ENCODE measurements at regions not wholly inside any gene's neighbourhood (a gene's known extent, or its start where the extent isn't known, plus 50 kb on each side); places are given as distances from the start of the nearest gene placed in this dataset.

DNA sequence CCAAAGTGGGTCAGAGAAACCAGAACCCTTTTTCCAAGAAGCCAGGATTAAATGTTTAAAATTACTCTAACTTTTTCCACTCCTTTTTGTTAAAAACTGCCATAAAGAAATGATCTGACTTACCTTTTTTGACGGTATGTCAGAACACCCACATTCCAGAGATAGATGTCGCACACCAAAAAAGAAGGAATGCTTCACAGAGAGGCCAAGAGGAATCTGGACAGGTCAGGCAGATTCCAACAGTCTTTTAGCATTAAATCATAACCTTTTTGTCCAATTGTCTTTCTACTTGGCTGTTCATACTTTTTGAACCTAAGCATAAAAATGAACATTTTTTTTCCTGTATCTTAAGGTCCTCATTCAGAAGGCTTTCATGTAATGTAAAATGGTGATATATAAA is 846.9 kb downstream of the NSUN3 start:
- no peak overlapping the region for H3K27ac Mint-ChIP-seq
- ChIA-PET POLR2A (no interaction called here), CTCF (no interaction called here)
- H3K4me1 Mint-ChIP-seq, result no peaks in the 10 kb centered on the region
- no peak for DNase-seq (ENCODE audit: low spot score)
- no peak overlapping the region for H3K4me3 Mint-ChIP-seq
- no peak for ATAC-seq
- no peaks in the 10 kb centered on the region for H3K36me3 Mint-ChIP-seq
- TF ChIP-seq MXD4 (CRISPR knock-in tag; IDR thresholded peaks at IDR 0.05; ENCODE audit: borderline replicate concordance) (no peak), NR2C2 (CRISPR knock-in tag; IDR thresholded peaks at IDR 0.05) (no peak), E2F1 (CRISPR knock-in tag; IDR thresholded peaks at IDR 0.05) (no peak), ZNF281 (CRISPR knock-in tag; IDR thresholded peaks at IDR 0.05) (no peak), TCF7 (CRISPR knock-in tag; IDR thresholded peaks at IDR 0.05; ENCODE audit: low read depth) (no peak), ETV6 (CRISPR knock-in tag; IDR thresholded peaks at IDR 0.05) (no peak), SOX15 (CRISPR knock-in tag; IDR thresholded peaks at IDR 0.05) (no peak), EMX1 (CRISPR knock-in tag; IDR thresholded peaks at IDR 0.05) (no peak), RORB (CRISPR knock-in tag; IDR thresholded peaks at IDR 0.05) (no peak), ATF2 (CRISPR knock-in tag; IDR thresholded peaks at IDR 0.05; ENCODE audit: borderline replicate concordance, low read depth) (no peak), NFE2L1 (CRISPR knock-in tag; IDR thresholded peaks at IDR 0.05) (no peak), AFF4 (CRISPR knock-in tag; IDR thresholded peaks at IDR 0.05; ENCODE audit: borderline replicate concordance) (no peak), TEAD4 (CRISPR knock-in tag; IDR thresholded peaks at IDR 0.05) (no peak), ZNF416 (CRISPR knock-in tag; IDR thresholded peaks at IDR 0.05) (no peak), USF2 (CRISPR knock-in tag; IDR thresholded peaks at IDR 0.05) (no peak), IRF2 (CRISPR knock-in tag; IDR thresholded peaks at IDR 0.05; ENCODE audit: borderline replicate concordance, low read depth) (no peak), ZNF423 (CRISPR knock-in tag; IDR thresholded peaks at IDR 0.05) (no peak), FOXP4 (CRISPR knock-in tag; IDR thresholded peaks at IDR 0.05) (no peak), SMAD3 (CRISPR knock-in tag; IDR thresholded peaks at IDR 0.05; ENCODE audit: borderline replicate concordance) (no peak)
- TF ChIP-seq, protein P1, sequence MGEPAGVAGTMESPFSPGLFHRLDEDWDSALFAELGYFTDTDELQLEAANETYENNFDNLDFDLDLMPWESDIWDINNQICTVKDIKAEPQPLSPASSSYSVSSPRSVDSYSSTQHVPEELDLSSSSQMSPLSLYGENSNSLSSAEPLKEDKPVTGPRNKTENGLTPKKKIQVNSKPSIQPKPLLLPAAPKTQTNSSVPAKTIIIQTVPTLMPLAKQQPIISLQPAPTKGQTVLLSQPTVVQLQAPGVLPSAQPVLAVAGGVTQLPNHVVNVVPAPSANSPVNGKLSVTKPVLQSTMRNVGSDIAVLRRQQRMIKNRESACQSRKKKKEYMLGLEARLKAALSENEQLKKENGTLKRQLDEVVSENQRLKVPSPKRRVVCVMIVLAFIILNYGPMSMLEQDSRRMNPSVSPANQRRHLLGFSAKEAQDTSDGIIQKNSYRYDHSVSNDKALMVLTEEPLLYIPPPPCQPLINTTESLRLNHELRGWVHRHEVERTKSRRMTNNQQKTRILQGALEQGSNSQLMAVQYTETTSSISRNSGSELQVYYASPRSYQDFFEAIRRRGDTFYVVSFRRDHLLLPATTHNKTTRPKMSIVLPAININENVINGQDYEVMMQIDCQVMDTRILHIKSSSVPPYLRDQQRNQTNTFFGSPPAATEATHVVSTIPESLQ (CRISPR knock-in tag; IDR thresholded peaks at IDR 0.05), result no peak
- no peaks in the 10 kb centered on the region for H3K9me3 Mint-ChIP-seq
- H3K27me3 Mint-ChIP-seq (ENCODE audit: low read depth), result no peaks in the 10 kb centered on the region

Data from WTC11 (cell line).